Cardiac muscle cell (in vitro differentiated cells and primary cell): ENCODE measurements at regions not wholly inside any gene's neighbourhood (a gene's known extent, or its start where the extent isn't known, plus 50 kb on each side); places are given as distances from the start of the nearest gene placed in this dataset.

Experiments
- DNase-seq, 2 donors: peaks; one replicate each; pipeline versions ENCODE4 v3.0.0 to v3.0.0-alpha.2; 2010 to 2017; ENCODE audit warnings: low read depth in 1 of 2, low spot score in 1 of 2
- H3K27ac ChIP-seq: fragments of 200-600 bp; sonication (generic); 2 replicates; pipeline ENCODE4 v1.5.1; 2016
- H3K27me3 ChIP-seq: fragments of 200-600 bp; sonication (generic); 2 replicates; pipeline ENCODE4 v1.6.0; 2016; ENCODE audit warnings: control low read depth
- H3K36me3 ChIP-seq: fragments of 200-600 bp; sonication (generic); 2 replicates; pipeline ENCODE4 v1.5.1; 2016; ENCODE audit warnings: control low read depth
- H3K4me1 ChIP-seq: fragments of 200-600 bp; sonication (generic); 2 replicates; pipeline ENCODE4 v1.8.1; 2017; ENCODE audit warnings: low read depth, mild to moderate bottlenecking, mixed run types
- H3K4me3 ChIP-seq: fragments of 200-600 bp; sonication (generic); 2 replicates; pipeline ENCODE4 v1.5.1; 2016; ENCODE audit warnings: mild to moderate bottlenecking
- H3K9me3 ChIP-seq: fragments of 200-600 bp; sonication (generic); 2 replicates; pipeline ENCODE4 v1.5.1; 2017; ENCODE audit warnings: low read depth, mild to moderate bottlenecking, control low read depth
- TF ChIP-seq, protein P1 (sequence below): IDR thresholded peaks from 2 replicates; pipeline ENCODE4 v1.5.1; 2012; ENCODE audit warnings: low read depth, mild to moderate bottlenecking, low read length

DNA sequence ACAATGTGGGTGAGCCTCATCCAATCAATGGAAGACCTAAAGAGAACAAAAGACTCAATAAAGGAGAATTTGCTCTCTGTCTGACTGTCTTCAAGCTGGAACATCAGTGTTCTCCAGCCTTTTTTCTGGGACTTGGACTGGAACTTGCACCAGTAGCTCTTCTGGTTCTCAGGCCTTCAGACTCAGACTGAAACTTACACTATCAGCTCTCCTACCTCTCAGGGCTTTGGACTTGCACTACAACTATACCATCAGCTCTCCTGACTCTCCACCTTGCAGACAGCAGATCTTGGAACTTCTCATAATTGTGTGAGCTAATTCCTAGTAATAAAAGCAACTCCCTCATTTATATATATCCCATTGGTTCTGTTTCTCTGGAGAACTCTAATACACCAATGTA lies 185.9 kb downstream of the SMIM20 start:
- no peaks in the 10 kb centered on the region for H3K9me3 ChIP-seq
- H3K27me3 ChIP-seq, result no peaks in the 10 kb centered on the region
- no peak overlapping the region for H3K27ac ChIP-seq
- H3K36me3 ChIP-seq, result no peaks in the 10 kb centered on the region
- no peak for DNase-seq
- no peak overlapping the region for H3K4me3 ChIP-seq
- H3K4me1 ChIP-seq, result no peaks in the 10 kb centered on the region
- TF ChIP-seq, protein P1, sequence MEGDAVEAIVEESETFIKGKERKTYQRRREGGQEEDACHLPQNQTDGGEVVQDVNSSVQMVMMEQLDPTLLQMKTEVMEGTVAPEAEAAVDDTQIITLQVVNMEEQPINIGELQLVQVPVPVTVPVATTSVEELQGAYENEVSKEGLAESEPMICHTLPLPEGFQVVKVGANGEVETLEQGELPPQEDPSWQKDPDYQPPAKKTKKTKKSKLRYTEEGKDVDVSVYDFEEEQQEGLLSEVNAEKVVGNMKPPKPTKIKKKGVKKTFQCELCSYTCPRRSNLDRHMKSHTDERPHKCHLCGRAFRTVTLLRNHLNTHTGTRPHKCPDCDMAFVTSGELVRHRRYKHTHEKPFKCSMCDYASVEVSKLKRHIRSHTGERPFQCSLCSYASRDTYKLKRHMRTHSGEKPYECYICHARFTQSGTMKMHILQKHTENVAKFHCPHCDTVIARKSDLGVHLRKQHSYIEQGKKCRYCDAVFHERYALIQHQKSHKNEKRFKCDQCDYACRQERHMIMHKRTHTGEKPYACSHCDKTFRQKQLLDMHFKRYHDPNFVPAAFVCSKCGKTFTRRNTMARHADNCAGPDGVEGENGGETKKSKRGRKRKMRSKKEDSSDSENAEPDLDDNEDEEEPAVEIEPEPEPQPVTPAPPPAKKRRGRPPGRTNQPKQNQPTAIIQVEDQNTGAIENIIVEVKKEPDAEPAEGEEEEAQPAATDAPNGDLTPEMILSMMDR, result no peak

DNA sequence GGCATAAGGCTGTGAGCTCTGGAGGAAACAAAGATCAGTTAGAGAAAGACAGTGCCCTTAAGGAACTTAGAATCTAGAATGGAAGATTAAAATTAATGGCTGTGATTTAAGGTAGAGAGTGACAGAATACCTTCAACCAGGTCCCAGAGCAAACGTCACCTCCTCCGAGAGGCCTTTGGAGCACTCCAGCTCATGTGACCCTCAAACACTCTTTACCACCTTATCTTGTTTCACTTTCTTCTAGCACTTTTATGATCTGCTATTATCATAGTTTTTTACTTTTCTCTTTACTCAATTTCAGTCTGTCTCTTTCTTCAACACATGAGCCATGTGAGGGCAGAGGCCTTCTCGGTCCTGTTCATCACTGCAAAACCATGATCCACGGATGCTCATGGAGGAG lies 187.0 kb downstream of the SMIM20 start:
- H3K27me3 ChIP-seq, result no peaks in the 10 kb centered on the region
- H3K4me1 ChIP-seq, result no peaks in the 10 kb centered on the region
- no peak overlapping the region for H3K27ac ChIP-seq
- H3K4me3 ChIP-seq, result no peak overlapping the region
- H3K36me3 ChIP-seq, result no peaks in the 10 kb centered on the region
- DNase-seq, result no peak
- TF ChIP-seq, protein P1, result no peak
- H3K9me3 ChIP-seq, result no peaks in the 10 kb centered on the region

DNA sequence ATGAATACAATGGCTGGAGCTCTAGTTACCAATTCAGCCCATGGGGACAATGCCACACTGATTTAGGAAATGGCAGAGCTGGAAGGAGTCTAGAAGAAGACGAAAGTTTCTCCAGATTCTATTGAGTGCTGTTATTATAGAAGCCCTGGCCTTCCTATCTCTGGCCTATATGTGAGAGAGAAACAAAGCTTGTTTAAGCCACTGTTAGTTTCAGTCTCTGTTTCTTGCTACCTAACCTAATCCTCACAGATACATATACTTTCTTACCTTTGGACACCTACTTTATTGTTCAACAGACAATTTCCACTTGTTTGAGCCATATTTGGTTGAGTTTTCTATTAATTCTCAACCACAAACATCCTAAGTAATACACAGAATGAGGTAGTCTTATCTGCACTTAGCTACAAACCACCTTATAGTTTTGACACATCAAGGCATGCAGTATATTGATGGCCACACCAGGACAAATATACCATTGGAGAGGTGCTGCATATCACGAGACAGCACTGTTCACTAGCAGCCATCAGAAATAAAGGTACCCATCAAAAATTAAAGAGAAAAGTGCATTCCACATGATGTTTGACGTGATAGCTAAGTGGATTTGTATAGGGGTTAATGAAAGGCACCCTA lies 190.2 kb downstream of the SMIM20 start:
- no peaks in the 10 kb centered on the region for H3K36me3 ChIP-seq
- TF ChIP-seq, protein P1, result no peak
- no peaks in the 10 kb centered on the region for H3K9me3 ChIP-seq
- H3K4me3 ChIP-seq, result no peak overlapping the region
- no peak overlapping the region for H3K27ac ChIP-seq
- H3K27me3 ChIP-seq, result no peaks in the 10 kb centered on the region
- H3K4me1 ChIP-seq, result no peaks in the 10 kb centered on the region
- no peak for DNase-seq

DNA sequence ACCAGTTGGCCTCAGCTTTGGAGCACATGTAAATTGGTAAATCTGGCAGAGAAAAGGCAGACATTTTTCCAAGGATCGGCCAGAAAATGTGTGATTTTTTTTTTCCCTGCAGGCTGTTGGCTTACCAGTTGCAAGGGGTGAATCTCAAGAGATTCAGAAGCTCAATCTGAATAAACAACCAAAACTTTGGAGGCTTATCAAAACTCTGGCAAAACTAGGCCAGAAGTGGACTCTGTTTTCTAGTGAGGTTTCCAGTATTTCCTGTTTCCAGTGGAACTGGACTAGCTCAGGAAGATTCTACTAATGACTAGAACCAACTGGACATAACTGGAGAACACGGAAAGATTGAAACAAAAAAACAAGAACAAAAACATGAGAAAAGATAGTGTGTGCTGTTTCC lies 191.3 kb downstream of the SMIM20 start:
- DNase-seq, result peak in 1 of 2 donors; percentile 32
- Histone ChIP-seq H3K27ac (no peak overlapping the region), H3K4me1 (no peaks in the 10 kb centered on the region), H3K9me3 (no peaks in the 10 kb centered on the region), H3K27me3 (no peaks in the 10 kb centered on the region), H3K4me3 (no peak overlapping the region), H3K36me3 (no peaks in the 10 kb centered on the region)
- TF ChIP-seq, protein P1, result no peak

DNA sequence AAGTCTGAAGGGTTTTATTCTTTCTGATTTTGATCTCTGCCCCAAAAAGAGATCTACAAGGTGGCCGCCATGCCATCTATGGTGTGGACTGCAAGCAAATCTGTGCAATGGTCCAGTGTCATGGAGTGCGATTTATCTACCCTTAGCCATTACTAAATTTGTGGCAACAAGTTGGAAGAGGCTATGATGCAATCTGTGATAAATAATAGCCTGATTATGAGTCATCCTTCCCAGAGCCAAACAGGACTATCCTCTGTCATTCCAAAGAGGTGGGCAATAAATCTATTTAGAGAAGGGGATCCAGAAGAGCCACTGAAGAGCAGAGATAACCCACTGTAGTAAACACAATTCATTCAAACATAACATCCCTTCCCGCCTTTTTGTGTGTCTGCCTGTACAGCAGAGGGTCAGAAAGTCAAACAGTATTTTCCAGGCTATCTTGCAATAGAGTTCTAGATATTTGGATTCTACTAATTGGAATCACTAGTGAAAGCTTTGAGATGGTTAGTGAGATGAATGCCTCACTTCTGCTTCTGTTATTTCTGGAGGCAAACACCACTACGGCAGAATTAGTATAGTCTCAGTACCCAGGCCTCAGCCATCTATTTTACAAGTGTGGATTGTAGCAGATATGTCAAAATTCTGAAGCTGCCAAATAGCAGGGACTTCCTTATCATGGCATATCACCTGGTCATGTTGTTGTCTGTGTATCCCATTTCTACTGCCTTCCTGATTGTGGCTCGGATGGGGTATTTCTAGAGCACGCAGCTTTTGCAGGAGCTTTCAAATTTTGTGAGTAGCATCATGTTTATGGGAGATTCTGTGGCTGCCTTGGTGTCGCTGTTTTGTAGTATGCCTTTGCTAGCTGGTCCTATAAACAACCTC lies 192.0 kb downstream of the SMIM20 start:
- H3K4me3 ChIP-seq, result no peak overlapping the region
- H3K36me3 ChIP-seq, result no peaks in the 10 kb centered on the region
- H3K27me3 ChIP-seq, result no peaks in the 10 kb centered on the region
- TF ChIP-seq, protein P1, result no peak
- no peak overlapping the region for H3K27ac ChIP-seq
- no peaks in the 10 kb centered on the region for H3K9me3 ChIP-seq
- no peaks in the 10 kb centered on the region for H3K4me1 ChIP-seq
- DNase-seq, result peak in 1 of 2 donors; percentile 54
